Activated CD8-positive, alpha-beta T cell treated with anti-CD3 and anti-CD28 coated beads, Interleukin-2, amount 10 ng/mL, durations not matched to agents 7 days and 5 days (primary cell): ENCODE measurements at regions not wholly inside any gene's neighbourhood (a gene's known extent, or its start where the extent isn't known, plus 50 kb on each side); places are given as distances from the start of the nearest gene placed in this dataset.
"Not testable (repeated sequence)": the region's sequence is repeated elsewhere in the genome, so short reads cannot be mapped to it uniquely, and the experiment has no call there.

Experiments
- ATAC-seq: fragments of 150-1000 bp; cut with Tn5 transposase; one replicate; pipeline ENCODE4 v1.10.0; 2021; ENCODE audit warnings: moderate library complexity
- CTCF ChIA-PET: fragments of 350-600 bp; sonication (Branson Sonifier 250); formaldehyde crosslinking; loops from one replicate; lab custom pipeline; 2021; ENCODE audit warnings: antibody characterized with exemption; lab: Charles Lee
- POLR2A ChIA-PET: fragments of 350-600 bp; sonication (Branson Sonifier 250); formaldehyde crosslinking; loops from one replicate; lab custom pipeline; 2021; ENCODE audit warnings: antibody characterized with exemption; lab: Charles Lee
- DNase-seq: peaks from one replicate; pipeline ENCODE4 v3.0.0-alpha.2; 2020
- H3K27ac Mint-ChIP-seq: one replicate; pipeline ENCODE4 v1.8.0; 2021; ENCODE audit warnings: mild to moderate bottlenecking, mixed read lengths
- H3K27me3 Mint-ChIP-seq: one replicate; pipeline ENCODE4 v1.8.0; 2021; ENCODE audit warnings: low read depth, mixed read lengths
- H3K36me3 Mint-ChIP-seq: one replicate; pipeline ENCODE4 v1.8.0; 2021; ENCODE audit warnings: low read depth, mixed read lengths
- H3K4me1 Mint-ChIP-seq: one replicate; pipeline ENCODE4 v1.8.0; 2021; ENCODE audit warnings: low read depth, mixed read lengths
- H3K4me3 Mint-ChIP-seq: one replicate; pipeline ENCODE4 v1.8.0; 2021; ENCODE audit warnings: mild to moderate bottlenecking, mixed read lengths
- H3K9me3 Mint-ChIP-seq: one replicate; pipeline ENCODE4 v1.8.0; 2022; ENCODE audit warnings: mixed read lengths; ENCODE audit not compliant: insufficient read depth

- CTCF ChIA-PET = no interaction called here
- no peaks in the 10 kb centered on the region for H3K27me3 Mint-ChIP-seq
- no peak for ATAC-seq
These were observed 269.7 kb upstream of the TPK1 start for GRCh38 chr7:145105561-145105960.

DNA sequence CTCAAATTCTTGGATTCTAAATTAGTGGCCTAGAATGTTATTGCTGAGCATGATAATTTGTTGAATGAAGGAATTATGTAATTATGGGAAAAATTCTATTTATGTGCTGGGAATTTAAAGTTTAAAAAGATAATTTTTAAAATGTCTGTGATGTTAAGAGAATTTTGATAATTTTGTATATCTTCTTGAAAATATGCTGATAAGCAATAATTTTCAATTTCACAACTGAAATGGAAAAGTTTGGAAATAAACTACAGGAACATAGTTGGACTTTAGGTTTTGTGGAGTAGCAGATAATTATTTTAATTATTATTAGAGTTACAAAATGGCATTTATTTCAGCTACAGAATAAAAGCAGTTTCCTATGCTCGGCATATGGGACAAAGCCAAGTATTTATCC is 268.5 kb upstream of the TPK1 start:
- no peaks in the 10 kb centered on the region for H3K4me1 Mint-ChIP-seq
- ChIA-PET POLR2A (no interaction called here), CTCF (no interaction called here)
- H3K27ac Mint-ChIP-seq = no peak overlapping the region
- DNase-seq (no peak), ATAC-seq (no peak)
- no peaks in the 10 kb centered on the region for H3K27me3 Mint-ChIP-seq
- no peak overlapping the region for H3K4me3 Mint-ChIP-seq
- H3K36me3 Mint-ChIP-seq = no peaks in the 10 kb centered on the region
- H3K9me3 Mint-ChIP-seq = no peaks in the 10 kb centered on the region

More at GRCh38 chr7:145105561-145105960, 269.7 kb upstream of the TPK1 start:
- no peak overlapping the region for H3K27ac Mint-ChIP-seq
- no peak overlapping the region for H3K4me3 Mint-ChIP-seq
- no peaks in the 10 kb centered on the region for H3K36me3 Mint-ChIP-seq
- H3K4me1 Mint-ChIP-seq = no peaks in the 10 kb centered on the region
- DNase-seq = no peak
- no peaks in the 10 kb centered on the region for H3K9me3 Mint-ChIP-seq
- POLR2A ChIA-PET = no interaction called here

DNA sequence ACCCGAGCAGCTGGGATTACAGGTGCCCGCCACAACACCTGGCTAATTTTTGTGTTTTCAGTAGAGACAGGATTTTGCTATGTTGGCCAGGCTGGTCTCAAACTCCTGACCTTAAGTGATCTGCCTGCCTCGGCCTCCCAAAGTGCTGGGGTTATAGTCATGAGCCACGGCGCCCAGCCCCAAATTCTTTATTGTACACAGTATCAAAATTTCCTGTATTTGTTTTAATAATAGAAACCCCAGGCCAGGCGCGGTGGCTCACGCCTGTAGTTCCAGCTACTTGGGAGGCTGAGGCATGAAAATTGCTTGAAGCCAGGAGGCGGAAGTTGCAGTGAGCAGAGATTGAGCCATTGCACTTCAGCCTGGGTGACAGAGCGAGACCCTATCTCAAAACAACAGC is 266.3 kb upstream of the TPK1 start:
- POLR2A ChIA-PET, DNase-seq, H3K27me3 Mint-ChIP-seq, CTCF ChIA-PET, H3K36me3 Mint-ChIP-seq, ATAC-seq, H3K9me3 Mint-ChIP-seq, H3K27ac Mint-ChIP-seq, H3K4me3 Mint-ChIP-seq, H3K4me1 Mint-ChIP-seq: not testable (repeated sequence)

DNA sequence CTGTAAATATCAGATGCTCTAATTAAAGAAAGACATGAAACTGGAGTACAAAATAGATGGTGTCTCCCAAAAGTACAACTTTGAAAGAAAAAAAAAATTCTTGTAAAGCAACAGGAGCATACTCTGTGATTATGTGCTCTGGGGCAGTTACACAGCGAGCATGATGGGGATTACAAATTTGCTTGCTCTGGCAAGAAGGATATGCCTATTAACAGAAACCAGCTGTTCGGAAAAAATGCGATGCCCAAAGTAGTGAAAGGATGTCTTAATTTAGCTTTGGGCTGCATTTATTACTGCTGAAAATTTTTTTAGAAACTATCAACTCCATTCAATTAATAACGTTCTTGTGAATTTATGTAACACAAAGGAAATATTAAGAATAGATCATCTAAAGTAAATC is 256.9 kb upstream of the TPK1 start:
- no peak for DNase-seq
- H3K27ac Mint-ChIP-seq = no peak overlapping the region
- H3K4me3 Mint-ChIP-seq = no peak overlapping the region
- no peaks in the 10 kb centered on the region for H3K36me3 Mint-ChIP-seq
- POLR2A ChIA-PET = no interaction called here
- no peaks in the 10 kb centered on the region for H3K9me3 Mint-ChIP-seq
- no peak for ATAC-seq
- no peaks in the 10 kb centered on the region for H3K27me3 Mint-ChIP-seq
- no peaks in the 10 kb centered on the region for H3K4me1 Mint-ChIP-seq
- CTCF ChIA-PET = no interaction called here

DNA sequence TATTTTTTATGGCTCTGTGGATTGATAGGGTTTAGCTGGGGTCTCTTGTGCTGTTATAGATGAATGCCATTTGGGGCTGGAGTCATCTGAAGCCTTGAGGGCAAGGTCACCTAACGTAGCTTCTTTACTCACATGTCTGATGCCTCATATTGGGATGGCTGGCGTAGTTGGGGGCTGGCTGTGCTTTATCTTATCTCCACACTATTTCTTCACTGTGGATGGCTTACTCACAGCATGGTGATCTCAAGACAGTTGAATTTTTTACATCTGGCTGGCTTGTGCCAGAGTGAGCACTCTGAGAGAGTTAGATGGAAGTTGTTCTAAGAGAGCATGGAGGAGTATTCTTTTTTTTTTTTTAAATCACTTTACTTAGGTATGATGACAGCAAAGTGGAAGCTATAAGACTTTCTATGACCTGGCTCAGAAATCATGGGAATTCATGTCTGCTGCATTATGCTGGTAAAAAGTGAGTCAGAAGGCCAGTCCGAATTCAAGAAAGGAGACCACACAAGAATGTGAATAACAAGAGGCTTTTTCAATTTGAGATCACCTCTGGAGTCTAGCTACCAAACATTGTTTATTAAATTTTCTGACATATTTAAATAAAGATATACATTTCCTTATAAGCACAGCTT is 252.4 kb upstream of the TPK1 start:
- no peaks in the 10 kb centered on the region for H3K4me1 Mint-ChIP-seq
- DNase-seq (no peak), ATAC-seq (no peak)
- POLR2A ChIA-PET = no interaction called here
- no peak overlapping the region for H3K27ac Mint-ChIP-seq
- H3K27me3 Mint-ChIP-seq = no peaks in the 10 kb centered on the region
- no peaks in the 10 kb centered on the region for H3K36me3 Mint-ChIP-seq
- no peak overlapping the region for H3K4me3 Mint-ChIP-seq
- CTCF ChIA-PET = no interaction called here
- no peaks in the 10 kb centered on the region for H3K9me3 Mint-ChIP-seq

DNA sequence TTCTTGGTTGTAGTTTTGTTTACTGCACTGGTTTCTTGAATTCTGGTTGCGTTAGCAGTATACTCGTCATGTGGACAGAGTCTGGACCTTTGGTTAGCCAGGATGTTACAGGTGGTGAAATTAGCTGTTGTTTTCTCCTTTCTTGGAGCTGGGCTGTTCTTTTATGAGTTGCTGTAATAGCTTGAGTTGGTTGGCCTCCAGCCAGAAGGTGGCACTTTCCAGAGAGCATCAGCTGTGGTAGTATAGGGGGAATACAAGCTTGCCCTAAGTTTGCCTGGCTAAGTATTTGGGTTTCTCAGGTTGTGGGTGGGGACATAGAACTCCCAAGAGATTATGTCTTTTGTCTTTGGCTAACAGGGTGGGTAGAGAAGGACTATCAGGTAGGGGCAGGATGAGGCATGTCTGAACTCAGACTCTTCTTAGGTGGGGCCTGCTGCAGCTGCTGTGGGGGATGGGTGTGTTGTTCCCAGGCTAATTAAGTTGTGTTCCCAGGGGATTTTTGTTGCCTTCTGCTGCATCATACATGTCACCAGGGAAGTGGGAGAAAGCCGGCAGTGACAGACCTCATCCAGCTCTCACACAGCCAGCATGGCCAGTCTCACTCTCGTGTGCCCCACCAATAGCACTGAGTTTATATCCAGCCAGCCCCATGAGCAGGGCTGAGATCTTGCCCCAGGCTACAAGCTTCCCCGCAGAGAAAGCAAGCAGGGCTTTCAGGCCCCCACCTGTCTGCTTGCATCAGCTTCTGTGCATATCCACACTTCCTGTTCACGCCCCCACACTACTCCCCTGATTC is 246.7 kb upstream of the TPK1 start:
- Mint-ChIP-seq H3K9me3 (no peaks in the 10 kb centered on the region), H3K27me3 (no peaks in the 10 kb centered on the region), H3K4me3 (no peak overlapping the region), H3K27ac (no peak overlapping the region), H3K36me3 (no peaks in the 10 kb centered on the region), H3K4me1 (no peaks in the 10 kb centered on the region)
- CTCF ChIA-PET = no interaction called here
- no peak for DNase-seq
- no peak for ATAC-seq
- POLR2A ChIA-PET = no interaction called here

GRCh38 chr7:145065473-145065872 is 229.6 kb upstream of the TPK1 start:
- DNase-seq (no peak), ATAC-seq (no peak)
- no peaks in the 10 kb centered on the region for H3K36me3 Mint-ChIP-seq
- no peaks in the 10 kb centered on the region for H3K4me1 Mint-ChIP-seq
- ChIA-PET CTCF (no interaction called here), POLR2A (no interaction called here)
- no peaks in the 10 kb centered on the region for H3K27me3 Mint-ChIP-seq
- H3K9me3 Mint-ChIP-seq = no peaks in the 10 kb centered on the region
- H3K4me3 Mint-ChIP-seq = no peak overlapping the region
- H3K27ac Mint-ChIP-seq = no peak overlapping the region

DNA sequence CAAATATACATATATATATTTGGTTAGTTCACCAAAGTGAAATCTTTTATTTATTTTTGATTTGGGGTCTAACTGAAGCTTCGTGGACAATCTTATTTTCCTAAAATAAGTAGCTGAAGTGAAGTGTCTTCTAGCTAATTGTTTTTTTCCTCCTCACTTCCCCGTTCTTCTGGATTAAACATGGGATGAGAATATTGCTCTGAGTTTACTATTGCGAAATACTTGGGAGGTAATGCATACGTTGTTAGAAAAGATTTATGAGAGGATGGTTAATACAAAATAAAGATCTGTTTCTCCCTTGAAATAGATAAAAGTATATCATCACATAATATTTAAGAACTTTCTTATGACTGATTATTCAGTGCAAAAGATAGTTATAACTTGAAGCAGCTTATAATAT is 228.3 kb upstream of the TPK1 start:
- H3K27ac Mint-ChIP-seq = no peak overlapping the region

GRCh38 chr7:145053781-145054180 is 217.9 kb upstream of the TPK1 start:
- ChIA-PET CTCF (no interaction called here), POLR2A (no interaction called here)
- Mint-ChIP-seq H3K36me3 (no peaks in the 10 kb centered on the region), H3K4me3 (no peak overlapping the region), H3K27me3 (no peaks in the 10 kb centered on the region), H3K27ac (no peak overlapping the region), H3K4me1 (no peaks in the 10 kb centered on the region), H3K9me3 (no peaks in the 10 kb centered on the region)
- ATAC-seq = no peak
- no peak for DNase-seq

More for the DNA sequence above, 228.3 kb upstream of the TPK1 start:
- no peak for ATAC-seq
- ChIA-PET CTCF (no interaction called here), POLR2A (no interaction called here)
- DNase-seq = no peak
- Mint-ChIP-seq H3K9me3 (no peaks in the 10 kb centered on the region), H3K4me3 (no peak overlapping the region), H3K4me1 (no peaks in the 10 kb centered on the region), H3K36me3 (no peaks in the 10 kb centered on the region), H3K27me3 (no peaks in the 10 kb centered on the region)

- Mint-ChIP-seq H3K36me3 (no peaks in the 10 kb centered on the region), H3K4me3 (no peak overlapping the region), H3K9me3 (no peaks in the 10 kb centered on the region), H3K27me3 (no peaks in the 10 kb centered on the region), H3K4me1 (no peaks in the 10 kb centered on the region), H3K27ac (no peak overlapping the region)
- DNase-seq (no peak), ATAC-seq (no peak)
- POLR2A ChIA-PET = no interaction called here
- CTCF ChIA-PET = no interaction called here
These were observed 214.6 kb upstream of the TPK1 start for GRCh38 chr7:145050415-145050814.

GRCh38 chr7:145036604-145037405 is 201.0 kb upstream of the TPK1 start:
- ATAC-seq (no peak), DNase-seq (peak; percentile 42)
- Mint-ChIP-seq H3K4me1 (peaks cover 1% of the 10 kb centered on the region), H3K27me3 (peaks cover 2% of the 10 kb centered on the region), H3K36me3 (no peaks in the 10 kb centered on the region), H3K9me3 (no peaks in the 10 kb centered on the region), H3K27ac (no peak overlapping the region), H3K4me3 (no peak overlapping the region)
- CTCF ChIA-PET = interaction anchor here (0.6 to 1.4 kb wide), 8 partner anchors 9 to 1053 kb away, joined by 3 to 4 read pairs (median 3); no protein-coding TSS in a partner anchor
- POLR2A ChIA-PET = no interaction called here

- no peak overlapping the region for H3K27ac Mint-ChIP-seq
- no peak overlapping the region for H3K4me3 Mint-ChIP-seq
- no peaks in the 10 kb centered on the region for H3K4me1 Mint-ChIP-seq
- ChIA-PET POLR2A (no interaction called here), CTCF (no interaction called here)
- no peaks in the 10 kb centered on the region for H3K36me3 Mint-ChIP-seq
- no peaks in the 10 kb centered on the region for H3K27me3 Mint-ChIP-seq
- H3K9me3 Mint-ChIP-seq = no peaks in the 10 kb centered on the region
- ATAC-seq (no peak), DNase-seq (no peak)
These were observed 195.3 kb upstream of the TPK1 start for GRCh38 chr7:145031162-145031561.
